Daoy (cell line): ENCODE measurements at regions not wholly inside any gene's neighbourhood (a gene's known extent, or its start where the extent isn't known, plus 50 kb on each side); places are given as distances from the start of the nearest gene placed in this dataset.

ENCODE experiments used
- DNase-seq: peaks from one replicate; pipeline ENCODE4 v3.0.0-alpha.2; 2015; ENCODE audit warnings: low read depth

GRCh38 chr5:160511280-160511929 is 89.8 kb downstream of the PTTG1 start:
- DNase-seq: no peak
